Renal cortex interstitium (tissue), 11 donors: ENCODE measurements at regions not wholly inside any gene's neighbourhood (a gene's known extent, or its start where the extent isn't known, plus 50 kb on each side); places are given as distances from the start of the nearest gene placed in this dataset.

Source experiments
- DNase-seq, 11 donors: peaks; one replicate each; pipeline ENCODE4 v3.0.0-alpha.2; 2013; ENCODE audit warnings: low read depth in 9 of 11, low spot score in 4 of 11; ENCODE audit errors: extremely low read depth in 1 of 11

GRCh38 chr1:60162936-60163335, 89.4 kb upstream of the C1orf87 start:
- no peak for DNase-seq

- DNase-seq, result no peak
Measured at GRCh38 chr1:60160141-60160540, 86.6 kb upstream of the C1orf87 start.

GRCh38 chr1:60156371-60156770, 82.8 kb upstream of the C1orf87 start:
- no peak for DNase-seq

- peak in 4 of 11 donors; percentile 6 to 60 (median 16) for DNase-seq
Measured at GRCh38 chr1:60153961-60154360, 80.4 kb upstream of the C1orf87 start.

GRCh38 chr1:60152891-60153290, 79.3 kb upstream of the C1orf87 start:
- no peak for DNase-seq

- DNase-seq, result no peak
Measured at GRCh38 chr1:60151311-60151710, 77.7 kb upstream of the C1orf87 start.

GRCh38 chr1:60149251-60149650, 75.7 kb upstream of the C1orf87 start:
- no peak for DNase-seq

GRCh38 chr1:60146884-60147283, 73.3 kb upstream of the C1orf87 start:
- no peak for DNase-seq

- DNase-seq, result no peak
Measured at GRCh38 chr1:60145771-60146170, 72.2 kb upstream of the C1orf87 start.

GRCh38 chr1:60141743-60142142, 68.2 kb upstream of the C1orf87 start:
- no peak for DNase-seq

GRCh38 chr1:60141276-60141675, 67.7 kb upstream of the C1orf87 start:
- DNase-seq, result no peak

GRCh38 chr1:60137406-60137805, 63.8 kb upstream of the C1orf87 start:
- no peak for DNase-seq

- DNase-seq, result no peak
Measured at GRCh38 chr1:60136395-60136794, 62.8 kb upstream of the C1orf87 start.

GRCh38 chr1:60134716-60135115, 61.1 kb upstream of the C1orf87 start:
- DNase-seq, result no peak

- no peak for DNase-seq
Measured at GRCh38 chr1:60133848-60134247, 60.3 kb upstream of the C1orf87 start.

GRCh38 chr1:60133000-60133673, 59.6 kb upstream of the C1orf87 start:
- peak in 1 of 11 donors; percentile 13 for DNase-seq

GRCh38 chr1:60132108-60132507, 58.5 kb upstream of the C1orf87 start:
- no peak for DNase-seq

GRCh38 chr1:60130703-60131102, 57.1 kb upstream of the C1orf87 start:
- DNase-seq, result no peak

GRCh38 chr1:60129911-60130310, 56.3 kb upstream of the C1orf87 start:
- no peak for DNase-seq

- no peak for DNase-seq
Measured at GRCh38 chr1:60126723-60127122, 53.2 kb upstream of the C1orf87 start.
